Fibroblast of the aortic adventitia (primary cell): ENCODE measurements at regions not wholly inside any gene's neighbourhood (a gene's known extent, or its start where the extent isn't known, plus 50 kb on each side); places are given as distances from the start of the nearest gene placed in this dataset.
"Not testable (repeated sequence)": the region's sequence is repeated elsewhere in the genome, so short reads cannot be mapped to it uniquely, and the experiment has no call there.

Experiments
- DNase-seq: peaks from one replicate; pipeline ENCODE4 v3.0.0-alpha.2; 2010; ENCODE audit warnings: low read depth
- H3K4me3 ChIP-seq: 2 replicates; pipeline ENCODE4 v1.5.1; 2011; ENCODE audit warnings: low read depth, mild to moderate bottlenecking, control low read depth, low read length, moderate library complexity
- TF ChIP-seq, protein P1 (sequence below): IDR thresholded peaks from 2 replicates; pipeline ENCODE4 v1.5.1; 2011; ENCODE audit warnings: mild to moderate bottlenecking, low read length, control low read depth, inconsistent platforms; ENCODE audit not compliant: insufficient read depth

DNA sequence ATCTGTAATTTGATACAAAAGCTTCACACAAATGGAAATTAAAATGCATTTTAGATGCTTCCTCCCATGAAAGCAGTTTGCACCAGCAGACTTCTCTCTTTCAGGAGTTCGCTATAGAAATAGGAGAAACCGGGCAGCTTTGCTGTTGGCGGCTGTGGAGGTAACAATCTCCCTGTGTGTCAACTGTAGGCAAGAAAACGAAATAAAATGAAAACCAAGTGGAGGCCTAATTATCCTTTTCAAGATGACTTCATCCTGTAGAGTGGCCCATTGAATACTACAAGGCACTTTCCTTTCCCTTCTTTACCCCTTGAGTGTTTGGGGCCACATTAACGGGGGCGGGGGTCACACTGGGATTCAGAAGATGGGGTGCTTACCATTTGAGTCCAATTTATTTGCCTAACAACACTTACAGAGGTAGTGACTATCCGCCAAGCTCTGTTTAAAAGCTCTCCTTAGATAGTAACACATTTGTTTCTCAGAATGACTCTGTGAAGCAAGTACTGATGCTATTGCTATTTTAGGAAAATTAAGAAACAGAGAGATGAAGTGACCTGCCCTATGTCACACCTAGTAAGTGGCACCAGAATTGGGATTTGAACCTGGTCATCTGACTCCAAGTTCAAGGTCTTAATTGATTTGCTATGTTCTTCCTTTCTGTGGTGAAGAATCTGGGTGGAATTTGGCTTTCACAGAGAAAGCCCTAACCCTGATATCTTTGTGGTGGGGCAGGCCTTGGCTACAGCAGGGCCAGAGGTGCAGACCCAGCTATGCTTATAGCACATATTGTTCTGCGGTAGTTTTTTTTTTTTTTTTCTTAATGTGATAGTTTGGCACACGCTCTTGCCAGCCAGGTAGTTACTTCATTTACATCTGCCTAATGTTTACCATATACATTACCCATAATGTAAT, 125.5 kb upstream of the MPHOSPH6 start:
- no peak for DNase-seq
- H3K4me3 ChIP-seq, result no peak overlapping the region
- TF ChIP-seq, protein P1, sequence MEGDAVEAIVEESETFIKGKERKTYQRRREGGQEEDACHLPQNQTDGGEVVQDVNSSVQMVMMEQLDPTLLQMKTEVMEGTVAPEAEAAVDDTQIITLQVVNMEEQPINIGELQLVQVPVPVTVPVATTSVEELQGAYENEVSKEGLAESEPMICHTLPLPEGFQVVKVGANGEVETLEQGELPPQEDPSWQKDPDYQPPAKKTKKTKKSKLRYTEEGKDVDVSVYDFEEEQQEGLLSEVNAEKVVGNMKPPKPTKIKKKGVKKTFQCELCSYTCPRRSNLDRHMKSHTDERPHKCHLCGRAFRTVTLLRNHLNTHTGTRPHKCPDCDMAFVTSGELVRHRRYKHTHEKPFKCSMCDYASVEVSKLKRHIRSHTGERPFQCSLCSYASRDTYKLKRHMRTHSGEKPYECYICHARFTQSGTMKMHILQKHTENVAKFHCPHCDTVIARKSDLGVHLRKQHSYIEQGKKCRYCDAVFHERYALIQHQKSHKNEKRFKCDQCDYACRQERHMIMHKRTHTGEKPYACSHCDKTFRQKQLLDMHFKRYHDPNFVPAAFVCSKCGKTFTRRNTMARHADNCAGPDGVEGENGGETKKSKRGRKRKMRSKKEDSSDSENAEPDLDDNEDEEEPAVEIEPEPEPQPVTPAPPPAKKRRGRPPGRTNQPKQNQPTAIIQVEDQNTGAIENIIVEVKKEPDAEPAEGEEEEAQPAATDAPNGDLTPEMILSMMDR, result no peak

DNA sequence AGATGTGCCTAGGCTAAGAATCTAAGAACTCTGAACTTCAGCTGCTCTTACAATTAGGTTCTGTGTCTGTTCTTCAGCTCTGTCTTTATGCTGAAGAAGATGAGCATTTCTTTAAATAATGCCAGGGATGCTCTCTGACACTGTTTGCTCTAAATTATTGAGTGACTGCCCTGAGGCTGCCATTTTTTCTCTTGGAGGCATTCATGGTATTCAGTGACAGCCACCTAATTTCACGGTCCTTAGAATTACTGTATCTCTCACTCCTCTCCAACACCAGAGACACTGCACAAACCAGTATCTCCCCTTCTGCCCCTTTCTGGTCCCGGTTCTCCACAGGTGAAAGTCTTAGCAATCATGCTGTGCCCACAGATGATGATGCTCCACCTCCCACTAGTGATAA, 123.6 kb upstream of the MPHOSPH6 start:
- H3K4me3 ChIP-seq, result no peak overlapping the region
- TF ChIP-seq, protein P1, result no peak
- no peak for DNase-seq

DNA sequence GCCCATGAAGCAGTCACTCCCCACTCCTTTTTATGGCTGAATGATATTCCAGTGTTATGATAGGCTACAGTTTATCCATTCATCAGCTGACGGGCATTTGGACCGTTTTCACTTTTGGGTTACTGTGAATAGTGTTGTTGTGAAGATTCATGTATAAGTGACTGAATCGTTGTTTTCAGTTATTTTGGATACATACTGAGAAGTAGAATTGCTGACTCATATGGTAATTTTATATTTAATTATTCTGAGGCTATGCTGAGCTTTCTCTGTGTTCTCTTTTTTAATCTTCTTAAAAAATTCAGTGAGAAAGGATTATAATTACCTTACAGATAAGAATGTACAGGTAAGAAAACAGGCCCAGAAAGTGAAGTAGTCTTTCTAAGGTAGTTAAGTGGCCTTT, 117.9 kb upstream of the MPHOSPH6 start:
- no peak for DNase-seq
- H3K4me3 ChIP-seq, result no peak overlapping the region
- TF ChIP-seq, protein P1, result no peak

DNA sequence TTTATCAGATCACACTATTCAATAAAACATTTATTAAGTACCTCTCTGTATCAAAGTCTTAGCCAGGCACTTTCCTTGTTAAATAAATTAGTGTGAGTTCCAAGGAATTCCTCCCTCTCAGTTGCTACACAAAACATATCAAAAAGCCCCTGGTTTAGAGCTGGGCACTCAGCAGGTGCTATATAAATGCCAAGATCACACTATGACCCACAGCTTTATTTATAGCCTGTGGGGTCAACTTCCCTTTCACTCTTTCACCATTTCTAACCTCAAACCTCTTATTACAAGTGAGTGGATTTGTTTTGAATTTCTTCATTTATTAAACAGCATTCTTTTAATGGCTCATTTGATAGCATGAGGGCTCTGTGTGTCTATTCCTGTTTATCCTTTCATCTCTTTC, 112.6 kb upstream of the MPHOSPH6 start:
- no peak overlapping the region for H3K4me3 ChIP-seq
- TF ChIP-seq, protein P1, result no peak
- no peak for DNase-seq

DNA sequence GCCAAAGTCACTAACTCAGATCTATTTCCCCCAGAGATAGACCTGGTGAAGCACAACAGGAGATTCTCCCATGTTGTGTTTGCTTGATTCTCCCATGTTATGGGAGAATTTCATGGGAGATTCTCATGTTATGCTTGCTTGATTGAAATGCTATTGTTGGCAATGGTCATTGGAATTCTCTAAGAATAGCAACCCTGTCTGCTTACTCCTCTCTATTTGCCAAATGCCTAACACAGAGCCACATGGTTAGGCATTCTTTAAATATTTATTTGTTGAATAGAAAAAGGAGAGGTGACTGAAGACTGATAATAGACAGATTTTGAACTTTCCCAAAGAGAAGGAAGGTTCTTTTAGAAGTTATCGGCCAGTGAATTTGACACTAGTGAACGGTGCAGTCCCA, 111.5 kb upstream of the MPHOSPH6 start:
- no peak for DNase-seq
- TF ChIP-seq, protein P1, result no peak
- no peak overlapping the region for H3K4me3 ChIP-seq

DNA sequence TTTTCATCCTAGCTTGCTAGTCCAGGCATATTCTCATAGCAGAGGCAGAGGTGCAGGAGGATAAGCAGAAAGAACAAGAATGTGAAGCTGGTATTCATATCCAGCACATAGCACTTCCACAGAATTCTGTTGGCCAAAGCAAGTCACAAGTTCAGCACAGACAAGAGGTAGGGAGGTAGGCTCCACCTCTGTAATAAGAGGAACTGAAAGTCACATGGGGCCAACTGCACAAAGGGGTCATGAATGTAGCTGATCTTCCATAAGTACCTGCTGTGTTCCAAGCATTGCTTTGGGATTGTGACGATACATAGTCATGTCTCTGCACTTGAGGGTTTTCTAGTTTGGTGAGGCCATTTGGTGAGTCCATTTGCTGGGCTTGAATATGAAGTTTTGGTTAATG, 110.8 kb upstream of the MPHOSPH6 start:
- no peak overlapping the region for H3K4me3 ChIP-seq
- DNase-seq, result no peak
- TF ChIP-seq, protein P1, result no peak

DNA sequence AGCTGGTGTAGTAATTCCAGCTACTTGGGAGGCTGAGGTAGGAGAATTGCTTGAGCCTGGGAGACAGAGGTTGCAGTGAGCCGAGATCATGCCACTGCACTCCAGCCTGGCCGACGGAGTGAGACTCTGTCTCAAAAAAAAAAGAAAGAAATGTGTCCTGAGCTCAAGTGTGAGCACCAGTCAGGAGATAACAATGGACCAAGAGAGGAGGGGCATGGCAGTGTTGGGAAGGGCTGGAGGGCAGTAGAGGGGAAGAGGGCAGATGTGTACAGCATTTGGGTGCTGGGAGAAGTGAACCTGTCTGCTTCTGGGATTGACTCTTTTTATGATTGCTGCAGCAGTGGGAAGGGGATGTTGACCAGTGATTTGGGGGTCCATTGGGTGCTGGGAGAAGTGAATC, 105.3 kb upstream of the MPHOSPH6 start:
- H3K4me3 ChIP-seq, DNase-seq: not testable (repeated sequence)
